HG02798 (cell line): ENCODE measurements at regions not wholly inside any gene's neighbourhood (a gene's known extent, or its start where the extent isn't known, plus 50 kb on each side); places are given as distances from the start of the nearest gene placed in this dataset.

Source experiments
- ATAC-seq: cut with Tn5 transposase; IDR thresholded peaks from one replicate; pipeline ENCODE4 v1.9.1; 2021; ENCODE audit warnings: mild to moderate bottlenecking; ENCODE audit not compliant: unreplicated experiment, poor library complexity

DNA sequence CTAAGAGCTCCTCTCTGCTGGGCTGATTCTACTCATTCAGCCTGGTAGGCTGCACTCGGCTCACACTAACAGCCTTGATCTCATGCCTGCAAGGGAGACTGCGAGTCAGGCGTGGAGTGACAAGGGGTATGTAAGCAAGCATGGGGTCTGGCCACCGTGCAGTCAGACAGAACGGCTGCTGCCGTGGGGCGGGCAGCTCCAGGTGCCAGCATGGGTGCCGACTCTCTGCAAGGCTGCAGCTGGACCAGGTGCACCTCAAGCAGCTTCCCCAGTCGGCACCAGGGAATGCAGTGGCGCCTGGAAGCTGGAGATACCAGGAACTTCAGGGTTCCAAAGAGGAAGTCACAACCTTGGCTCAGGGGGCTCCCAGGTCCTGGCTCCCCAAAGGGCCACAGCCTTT is 892.3 kb downstream of the OLFM4 start:
- ATAC-seq = no peak

- ATAC-seq = no peak
These were observed 892.9 kb downstream of the OLFM4 start for GRCh38 chr13:53921473-53921872.

- ATAC-seq = no peak
These were observed 913.1 kb downstream of the OLFM4 start for GRCh38 chr13:53941588-53942190.

DNA sequence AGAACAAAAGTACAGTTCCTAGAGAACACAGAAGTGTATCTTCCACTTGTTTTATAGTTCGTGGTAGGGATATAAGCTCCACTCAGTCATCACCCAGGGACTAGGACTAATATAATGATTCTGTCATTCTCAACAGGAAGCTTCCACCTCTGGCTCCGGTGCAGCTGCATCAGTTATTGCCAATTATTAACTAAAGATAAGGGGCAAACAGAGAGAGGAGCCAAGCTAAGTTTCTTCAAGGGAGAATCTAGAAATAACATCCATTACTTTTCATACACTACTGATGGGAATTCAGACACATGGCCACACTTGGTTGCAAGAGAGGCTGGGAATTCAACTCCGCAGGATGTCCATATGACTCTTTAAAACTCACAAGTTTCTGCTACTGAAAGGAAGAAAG is 917.9 kb downstream of the OLFM4 start:
- no peak for ATAC-seq

GRCh38 chr13:53953183-53953582 is 924.6 kb downstream of the OLFM4 start:
- ATAC-seq = no peak
